HEK293 (cell line): ENCODE measurements at regions not wholly inside any gene's neighbourhood (a gene's known extent, or its start where the extent isn't known, plus 50 kb on each side); places are given as distances from the start of the nearest gene placed in this dataset.

Experiments
- CTCF ChIA-PET: fragments of 350-600 bp; formaldehyde crosslinking; extraction: SDS; loops from one replicate; lab custom pipeline; 2021; ENCODE audit warnings: antibody characterized with exemption; lab: Yijun Ruan, JAX
- POLR2A ChIA-PET: fragments of 300-600 bp; formaldehyde crosslinking; extraction: SDS; loops from one replicate; lab custom pipeline; 2020; ENCODE audit warnings: antibody characterized with exemption, inconsistent platforms; lab: Yijun Ruan, JAX
- H3K27ac ChIP-seq: fragments of 200-500 bp; sonication (Bioruptor generic); 2 replicates; pipeline ENCODE4 v1.5.1; 2014; ENCODE audit warnings: low read depth, low read length, control low read depth, inconsistent platforms; ENCODE audit errors: extremely low read depth
- H3K36me3 ChIP-seq, 2 experiments: fragments of 200-500 bp in 1 of 2; sonication (Bioruptor generic) in 1 of 2; 1 replicate in 1 of 2; 2 replicates in 1 of 2; pipeline ENCODE4 v1.5.1; 2014 to 2017; ENCODE audit warnings: inconsistent platforms in 2 of 2, low read length in 2 of 2; ENCODE audit not compliant: control insufficient read depth in 2 of 2, insufficient read depth in 1 of 2
- H3K4me1 ChIP-seq: fragments of 200-500 bp; sonication (Bioruptor generic); 2 replicates; pipeline ENCODE4 v1.5.1; 2014; ENCODE audit warnings: mild to moderate bottlenecking, low read length, inconsistent platforms; ENCODE audit not compliant: control insufficient read depth, insufficient read depth
- H3K4me3 ChIP-seq: 2 replicates; pipeline ENCODE4 v1.5.1; 2011; ENCODE audit warnings: low read depth, mild to moderate bottlenecking, control low read depth, low read length, moderate library complexity
- H3K9me3 ChIP-seq: fragments of 200-500 bp; sonication (Bioruptor generic); 2 replicates; pipeline ENCODE4 v1.5.1; 2014; ENCODE audit warnings: low read depth, low read length, inconsistent platforms; ENCODE audit not compliant: control insufficient read depth, insufficient read depth
- BCL11B ChIP-seq: fragments of 450-650 bp; formaldehyde crosslinking; IDR thresholded peaks from 2 replicates; pipeline ENCODE4 v1.5.1; 2016; ENCODE audit warnings: low read depth, missing biosample characterization, missing genetic modification characterization
- GLI2 ChIP-seq: fragments of 450-650 bp; formaldehyde crosslinking; IDR thresholded peaks from 2 replicates; pipeline ENCODE4; 2017; ENCODE audit warnings: missing biosample characterization, missing genetic modification characterization, low read depth, borderline replicate concordance
- GLIS2 ChIP-seq: fragments of 450-650 bp; formaldehyde crosslinking; IDR thresholded peaks from 2 replicates; pipeline ENCODE4 v1.5.1; 2016; ENCODE audit warnings: missing biosample characterization, missing genetic modification characterization
- HOXA7 ChIP-seq: sonication (generic); formaldehyde crosslinking; IDR thresholded peaks from 2 replicates; pipeline ENCODE4 v1.8.1; 2022; ENCODE audit warnings: missing genetic modification reagents, borderline replicate concordance
- SCRT1 ChIP-seq: fragments of 450-650 bp; formaldehyde crosslinking; IDR thresholded peaks from 2 replicates; pipeline ENCODE4 v1.5.1; 2016; ENCODE audit warnings: missing biosample characterization, missing genetic modification characterization, borderline replicate concordance
- SCRT2 ChIP-seq: fragments of 450-650 bp; formaldehyde crosslinking; IDR thresholded peaks from 2 replicates; pipeline ENCODE4 v1.5.1; 2016; ENCODE audit warnings: missing biosample characterization, missing genetic modification characterization
- SETDB1 ChIP-seq: IDR thresholded peaks from one replicate; pipeline ENCODE4 v1.6.1; 2017; ENCODE audit warnings: mild to moderate bottlenecking, low read length, moderate library complexity, mixed read lengths; ENCODE audit not compliant: insufficient read length
- TRIM28 ChIP-seq: IDR thresholded peaks from 2 replicates; pipeline ENCODE4 v1.6.1; 2011; ENCODE audit warnings: low read length, control low read depth, borderline replicate concordance
- ZBTB17 ChIP-seq: fragments of 450-650 bp; formaldehyde crosslinking; IDR thresholded peaks from 2 replicates; pipeline ENCODE4 v1.5.1; 2016; ENCODE audit warnings: missing biosample characterization, missing genetic modification characterization
- ZEB2 ChIP-seq: fragments of 450-650 bp; formaldehyde crosslinking; IDR thresholded peaks from 2 replicates; pipeline ENCODE4 v1.5.1; 2016; ENCODE audit warnings: missing biosample characterization, missing genetic modification characterization
- ZFHX2 ChIP-seq: fragments of 450-650 bp; formaldehyde crosslinking; conservative IDR thresholded peaks from 2 replicates; pipeline ENCODE4 v1.5.1; 2016; ENCODE audit warnings: missing biosample characterization, missing genetic modification characterization
- ZFP3 ChIP-seq: fragments of 450-650 bp; formaldehyde crosslinking; IDR thresholded peaks from 2 replicates; pipeline ENCODE4 v1.5.1; 2016; ENCODE audit warnings: low read depth, missing biosample characterization, missing genetic modification characterization
- ZFP41 ChIP-seq: fragments of 450-650 bp; formaldehyde crosslinking; IDR thresholded peaks from 2 replicates; pipeline ENCODE4 v1.5.1; 2016; ENCODE audit warnings: missing biosample characterization, missing genetic modification characterization, borderline replicate concordance
- ZNF133 ChIP-seq: fragments of 450-650 bp; formaldehyde crosslinking; IDR thresholded peaks from 2 replicates; pipeline ENCODE4 v1.5.1; 2016; ENCODE audit warnings: missing biosample characterization, missing genetic modification characterization
- ZNF146 ChIP-seq: fragments of 450-650 bp; formaldehyde crosslinking; IDR thresholded peaks from 2 replicates; pipeline ENCODE4 v1.5.1; 2016; ENCODE audit warnings: missing biosample characterization, missing genetic modification characterization
- ZNF16 ChIP-seq: fragments of 450-650 bp; formaldehyde crosslinking; IDR thresholded peaks from 2 replicates; pipeline ENCODE4 v1.5.1; 2016; ENCODE audit warnings: low read depth, missing biosample characterization, missing genetic modification characterization
- ZNF248 ChIP-seq: fragments of 450-650 bp; formaldehyde crosslinking; IDR thresholded peaks from 2 replicates; pipeline ENCODE4 v1.5.1; 2017; ENCODE audit warnings: missing biosample characterization, missing genetic modification characterization
- ZNF341 ChIP-seq: fragments of 450-650 bp; formaldehyde crosslinking; IDR thresholded peaks from 2 replicates; pipeline ENCODE4; 2016; ENCODE audit warnings: low read depth, missing biosample characterization, missing genetic modification characterization
- ZNF354C ChIP-seq: fragments of 450-650 bp; formaldehyde crosslinking; IDR thresholded peaks from 2 replicates; pipeline ENCODE4 v1.5.1; 2016; ENCODE audit warnings: missing biosample characterization, missing genetic modification characterization, low read depth, borderline replicate concordance
- ZNF585B ChIP-seq: fragments of 450-650 bp; formaldehyde crosslinking; IDR thresholded peaks from 2 replicates; pipeline ENCODE4 v1.5.1; 2016; ENCODE audit warnings: missing biosample characterization, missing genetic modification characterization
- ZNF600 ChIP-seq: fragments of 450-650 bp; formaldehyde crosslinking; IDR thresholded peaks from 2 replicates; pipeline ENCODE4 v1.5.1; 2016; ENCODE audit warnings: missing biosample characterization, missing genetic modification characterization
- ZNF621 ChIP-seq: fragments of 450-650 bp; formaldehyde crosslinking; IDR thresholded peaks from 2 replicates; pipeline ENCODE4 v1.5.1; 2017; ENCODE audit warnings: missing biosample characterization, missing genetic modification characterization
- ZNF670 ChIP-seq: fragments of 450-650 bp; formaldehyde crosslinking; IDR thresholded peaks from 2 replicates; pipeline ENCODE4 v1.5.1; 2016; ENCODE audit warnings: missing biosample characterization, missing genetic modification characterization, low read depth
- ZNF701 ChIP-seq: fragments of 450-650 bp; formaldehyde crosslinking; IDR thresholded peaks from 2 replicates; pipeline ENCODE4 v1.5.1; 2016; ENCODE audit warnings: missing biosample characterization, missing genetic modification characterization
- ZNF76 ChIP-seq: fragments of 450-650 bp; formaldehyde crosslinking; IDR thresholded peaks from 2 replicates; pipeline ENCODE4; 2016; ENCODE audit warnings: low read depth, missing biosample characterization, missing genetic modification characterization, borderline replicate concordance
- ZNF768 ChIP-seq: fragments of 450-650 bp; formaldehyde crosslinking; IDR thresholded peaks from 2 replicates; pipeline ENCODE4 v1.5.1; 2018; ENCODE audit warnings: missing biosample characterization, mild to moderate bottlenecking, missing genetic modification characterization
- ZSCAN16 ChIP-seq: fragments of 450-650 bp; formaldehyde crosslinking; IDR thresholded peaks from 2 replicates; pipeline ENCODE4 v1.5.1; 2016; ENCODE audit warnings: missing biosample characterization, missing genetic modification characterization
- TF ChIP-seq, protein P1 (sequence below): fragments of 450-650 bp; formaldehyde crosslinking; IDR thresholded peaks from 2 replicates; pipeline ENCODE4 v1.5.0; 2017; ENCODE audit warnings: missing biosample characterization, missing genetic modification characterization, borderline replicate concordance
- TF ChIP-seq, protein P2 (sequence below): fragments of 450-650 bp; formaldehyde crosslinking; IDR thresholded peaks from 2 replicates; pipeline ENCODE4 v1.5.1; 2016; ENCODE audit warnings: missing biosample characterization, missing genetic modification characterization

DNA sequence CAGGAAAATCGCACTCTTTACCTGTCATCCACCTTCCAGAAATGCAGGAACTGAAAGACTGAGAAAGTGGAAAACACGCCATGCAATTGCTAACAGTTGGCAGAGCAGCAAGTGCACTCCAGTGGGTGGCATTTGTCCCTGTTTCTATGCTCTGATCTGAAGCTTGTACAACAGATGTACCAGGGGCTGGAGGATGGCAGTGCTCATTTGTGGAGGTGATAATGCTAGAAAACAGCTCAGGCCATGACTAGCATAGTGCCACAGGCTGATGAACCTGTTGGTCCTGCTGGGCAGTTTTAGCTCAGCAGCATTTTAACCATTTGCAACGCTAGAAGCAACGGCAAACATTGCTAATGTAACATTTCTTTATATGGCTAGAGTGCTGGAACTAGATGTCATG is 199.9 kb upstream of the NRP1 start:
- Histone ChIP-seq H3K9me3 (no peaks in the 10 kb centered on the region), H3K4me1 (no peaks in the 10 kb centered on the region), H3K4me3 (no peak overlapping the region)
- CTCF ChIA-PET: no interaction called here
- TF ChIP-seq SCRT2: peak; percentile 57
- TF ChIP-seq ZBTB17 (tag by site-specific recombination): no peak
- peak; percentile 63; the same call in 1 of the 2 replicates for TF ChIP-seq SCRT1
- TF ChIP-seq, all 188 proteins: peak for 2
- Histone ChIP-seq H3K36me3 (no peaks in the 10 kb centered on the region), H3K27ac (no peak overlapping the region)
- POLR2A ChIA-PET: no interaction called here

DNA sequence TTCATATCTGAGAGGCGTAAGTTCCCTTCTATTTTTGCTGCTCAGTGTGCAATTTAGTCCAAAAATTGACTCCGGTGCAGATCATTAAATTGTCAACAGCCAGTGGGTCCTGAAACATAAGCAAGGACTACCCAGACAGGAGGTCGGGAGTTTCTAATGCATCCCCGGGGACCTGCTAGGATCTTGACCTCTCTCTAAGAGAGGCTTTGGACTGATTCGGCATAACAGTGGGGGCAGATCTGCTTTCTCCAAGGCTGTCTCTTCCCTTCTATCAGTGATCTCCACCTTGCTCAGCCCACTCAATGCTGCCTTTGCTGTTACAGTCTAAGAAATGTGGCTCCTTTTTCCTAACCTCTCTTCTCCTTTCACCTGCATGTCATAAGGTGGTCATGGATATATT is 199.1 kb upstream of the NRP1 start:
- Histone ChIP-seq H3K27ac (no peak overlapping the region), H3K4me1 (no peaks in the 10 kb centered on the region), H3K9me3 (no peaks in the 10 kb centered on the region), H3K4me3 (no peak overlapping the region), H3K36me3 (no peaks in the 10 kb centered on the region)
- ChIA-PET CTCF (no interaction called here), POLR2A (no interaction called here)
- TF ChIP-seq ZNF146 (tag by site-specific recombination) (no peak), ZNF701 (tag by site-specific recombination) (no peak)

DNA sequence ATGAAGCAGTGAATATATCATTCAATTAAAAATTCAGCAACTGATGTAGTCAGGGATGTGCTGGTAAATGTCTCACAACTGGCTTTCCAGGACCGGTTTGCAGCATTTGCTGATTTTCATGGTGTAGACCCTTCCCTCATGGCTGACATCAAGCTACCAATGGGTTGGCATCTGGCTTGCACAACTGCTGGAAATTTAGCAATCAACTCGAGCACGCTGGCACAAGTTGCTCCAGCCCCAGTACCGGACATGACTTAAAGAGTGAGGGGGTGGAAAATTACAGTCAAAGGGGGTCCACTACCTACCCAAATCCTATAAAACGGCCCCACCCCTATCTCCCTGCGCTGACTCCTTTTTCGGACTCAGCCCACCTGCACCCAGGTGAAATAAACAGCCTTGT is 198.4 kb upstream of the NRP1 start:
- no peak for TF ChIP-seq ZSCAN16 (tag by site-specific recombination)
- TF ChIP-seq, protein P1, sequence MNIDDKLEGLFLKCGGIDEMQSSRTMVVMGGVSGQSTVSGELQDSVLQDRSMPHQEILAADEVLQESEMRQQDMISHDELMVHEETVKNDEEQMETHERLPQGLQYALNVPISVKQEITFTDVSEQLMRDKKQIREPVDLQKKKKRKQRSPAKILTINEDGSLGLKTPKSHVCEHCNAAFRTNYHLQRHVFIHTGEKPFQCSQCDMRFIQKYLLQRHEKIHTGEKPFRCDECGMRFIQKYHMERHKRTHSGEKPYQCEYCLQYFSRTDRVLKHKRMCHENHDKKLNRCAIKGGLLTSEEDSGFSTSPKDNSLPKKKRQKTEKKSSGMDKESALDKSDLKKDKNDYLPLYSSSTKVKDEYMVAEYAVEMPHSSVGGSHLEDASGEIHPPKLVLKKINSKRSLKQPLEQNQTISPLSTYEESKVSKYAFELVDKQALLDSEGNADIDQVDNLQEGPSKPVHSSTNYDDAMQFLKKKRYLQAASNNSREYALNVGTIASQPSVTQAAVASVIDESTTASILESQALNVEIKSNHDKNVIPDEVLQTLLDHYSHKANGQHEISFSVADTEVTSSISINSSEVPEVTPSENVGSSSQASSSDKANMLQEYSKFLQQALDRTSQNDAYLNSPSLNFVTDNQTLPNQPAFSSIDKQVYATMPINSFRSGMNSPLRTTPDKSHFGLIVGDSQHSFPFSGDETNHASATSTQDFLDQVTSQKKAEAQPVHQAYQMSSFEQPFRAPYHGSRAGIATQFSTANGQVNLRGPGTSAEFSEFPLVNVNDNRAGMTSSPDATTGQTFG (tag by site-specific recombination): no peak
- TF ChIP-seq GLIS2 (tag by site-specific recombination): no peak
- TF ChIP-seq GLI2 (tag by site-specific recombination): no peak
- TF ChIP-seq ZNF354C (tag by site-specific recombination): no peak
- TF ChIP-seq ZNF768 (tag by site-specific recombination): no peak
- TF ChIP-seq ZFP41 (tag by site-specific recombination): no peak
- no peak for TF ChIP-seq ZBTB17 (tag by site-specific recombination)
- TF ChIP-seq ZNF670: no peak
- no peak for TF ChIP-seq ZNF248 (tag by site-specific recombination)
- no peak for TF ChIP-seq ZNF76 (tag by site-specific recombination)
- no peak for TF ChIP-seq TRIM28
- no peak for TF ChIP-seq ZNF701 (tag by site-specific recombination)
- TF ChIP-seq ZNF621 (tag by site-specific recombination): no peak
- Histone ChIP-seq H3K9me3 (no peaks in the 10 kb centered on the region), H3K27ac (no peak overlapping the region), H3K4me3 (no peak overlapping the region), H3K36me3 (no peaks in the 10 kb centered on the region), H3K4me1 (no peaks in the 10 kb centered on the region)
- ChIA-PET CTCF (no interaction called here), POLR2A (no interaction called here)

DNA sequence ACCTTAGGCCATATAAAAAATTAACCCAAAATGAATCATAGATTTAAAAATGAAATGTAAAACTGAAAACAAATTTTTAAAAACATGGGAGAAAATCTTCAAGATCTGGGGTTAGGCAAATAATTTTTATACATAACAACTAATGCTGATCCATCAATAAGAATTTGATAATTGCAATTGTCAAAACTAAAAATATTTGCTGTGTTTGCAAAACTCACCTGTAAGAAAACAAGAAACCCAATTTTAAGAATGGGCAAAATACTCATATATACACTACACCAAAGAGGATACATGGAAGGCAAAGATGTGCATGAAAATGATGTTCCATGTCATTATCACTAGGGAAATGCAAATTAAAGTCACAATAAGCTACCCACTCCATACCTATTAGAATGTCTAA is 194.8 kb upstream of the NRP1 start:
- ChIA-PET CTCF (no interaction called here), POLR2A (no interaction called here)
- Histone ChIP-seq H3K9me3 (no peaks in the 10 kb centered on the region), H3K4me3 (no peak overlapping the region), H3K4me1 (no peaks in the 10 kb centered on the region), H3K27ac (no peak overlapping the region), H3K36me3 (no peaks in the 10 kb centered on the region)
- TF ChIP-seq HOXA7 (CRISPR knock-in tag): no peak
- TF ChIP-seq ZEB2 (tag by site-specific recombination): no peak
- TF ChIP-seq ZFHX2 (tag by site-specific recombination): no peak
- no peak for TF ChIP-seq ZNF341 (tag by site-specific recombination)
- no peak for TF ChIP-seq BCL11B (tag by site-specific recombination)
- no peak for TF ChIP-seq SETDB1
- no peak for TF ChIP-seq ZNF585B
- TF ChIP-seq, protein P2, sequence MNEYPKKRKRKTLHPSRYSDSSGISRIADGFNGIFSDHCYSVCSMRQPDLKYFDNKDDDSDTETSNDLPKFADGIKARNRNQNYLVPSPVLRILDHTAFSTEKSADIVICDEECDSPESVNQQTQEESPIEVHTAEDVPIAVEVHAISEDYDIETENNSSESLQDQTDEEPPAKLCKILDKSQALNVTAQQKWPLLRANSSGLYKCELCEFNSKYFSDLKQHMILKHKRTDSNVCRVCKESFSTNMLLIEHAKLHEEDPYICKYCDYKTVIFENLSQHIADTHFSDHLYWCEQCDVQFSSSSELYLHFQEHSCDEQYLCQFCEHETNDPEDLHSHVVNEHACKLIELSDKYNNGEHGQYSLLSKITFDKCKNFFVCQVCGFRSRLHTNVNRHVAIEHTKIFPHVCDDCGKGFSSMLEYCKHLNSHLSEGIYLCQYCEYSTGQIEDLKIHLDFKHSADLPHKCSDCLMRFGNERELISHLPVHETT (tag by site-specific recombination): no peak
- no peak for TF ChIP-seq ZNF133 (tag by site-specific recombination)
- TF ChIP-seq ZNF16 (tag by site-specific recombination): no peak
- TF ChIP-seq ZNF600 (tag by site-specific recombination): no peak
- TF ChIP-seq ZFP3 (tag by site-specific recombination): no peak
